GM12891 (cell line): ENCODE measurements at regions not wholly inside any gene's neighbourhood (a gene's known extent, or its start where the extent isn't known, plus 50 kb on each side); places are given as distances from the start of the nearest gene placed in this dataset.

Experiments
- PAX5 ChIP-seq: IDR thresholded peaks from 2 replicates; pipeline ENCODE4 v1.6.1; 2011; ENCODE audit warnings: low read length, moderate library complexity, mild to moderate bottlenecking; ENCODE audit not compliant: insufficient read depth, severe bottlenecking
- POLR2A ChIP-seq: IDR thresholded peaks from 2 replicates; pipeline ENCODE4 v1.6.1; 2011; ENCODE audit warnings: low read depth, low read length, control low read depth
- POLR2AphosphoS5 ChIP-seq: IDR thresholded peaks from 2 replicates; pipeline ENCODE4 v1.6.1; 2011; ENCODE audit warnings: low read depth, low read length, control low read depth
- SPI1 ChIP-seq: IDR thresholded peaks from 2 replicates; pipeline ENCODE4 v1.6.1; 2011; ENCODE audit warnings: low read depth, low read length, control low read depth

- TF ChIP-seq POLR2A, result no peak
- TF ChIP-seq POLR2AphosphoS5, result no peak
- TF ChIP-seq PAX5, result no peak
- no peak for TF ChIP-seq SPI1
These were observed 1047.4 kb downstream of the IGSF11 start for GRCh38 chr3:117987256-117987655.
